ENCODE measurements at regions not wholly inside any gene's neighbourhood (a gene's known extent, or its start where the extent isn't known, plus 50 kb on each side); places are given as distances from the start of the nearest gene placed in this dataset.

- ATAC-seq: no peak
- Histone ChIP-seq H3K4me1 (no peaks in the 10 kb centered on the region), H3K36me3 (replicated peaks in 1 of 2; ENCODE audit: insufficient read depth in 1 of 2, low read depth in 2 of 2) (no peaks in the 10 kb centered on the region), H3K4me3 (no peak overlapping the region), H3K9me3 (no peaks in the 10 kb centered on the region), H3K27me3 (no peaks in the 10 kb centered on the region), H3K27ac (no peak overlapping the region)
- DNase-seq: no peak
- TF ChIP-seq, protein P1, sequence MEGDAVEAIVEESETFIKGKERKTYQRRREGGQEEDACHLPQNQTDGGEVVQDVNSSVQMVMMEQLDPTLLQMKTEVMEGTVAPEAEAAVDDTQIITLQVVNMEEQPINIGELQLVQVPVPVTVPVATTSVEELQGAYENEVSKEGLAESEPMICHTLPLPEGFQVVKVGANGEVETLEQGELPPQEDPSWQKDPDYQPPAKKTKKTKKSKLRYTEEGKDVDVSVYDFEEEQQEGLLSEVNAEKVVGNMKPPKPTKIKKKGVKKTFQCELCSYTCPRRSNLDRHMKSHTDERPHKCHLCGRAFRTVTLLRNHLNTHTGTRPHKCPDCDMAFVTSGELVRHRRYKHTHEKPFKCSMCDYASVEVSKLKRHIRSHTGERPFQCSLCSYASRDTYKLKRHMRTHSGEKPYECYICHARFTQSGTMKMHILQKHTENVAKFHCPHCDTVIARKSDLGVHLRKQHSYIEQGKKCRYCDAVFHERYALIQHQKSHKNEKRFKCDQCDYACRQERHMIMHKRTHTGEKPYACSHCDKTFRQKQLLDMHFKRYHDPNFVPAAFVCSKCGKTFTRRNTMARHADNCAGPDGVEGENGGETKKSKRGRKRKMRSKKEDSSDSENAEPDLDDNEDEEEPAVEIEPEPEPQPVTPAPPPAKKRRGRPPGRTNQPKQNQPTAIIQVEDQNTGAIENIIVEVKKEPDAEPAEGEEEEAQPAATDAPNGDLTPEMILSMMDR (IDR thresholded peaks at IDR 0.05): no peak
- intact Hi-C loops (cut with DNase I): no loop called here
- 34 to 48% methylated on average over 2 of the region's 2 CpGs for WGBS, 2 donors
Measured at GRCh38 chr11:107172996-107173395, 154.7 kb upstream of the GUCY1A2 start.

DNA sequence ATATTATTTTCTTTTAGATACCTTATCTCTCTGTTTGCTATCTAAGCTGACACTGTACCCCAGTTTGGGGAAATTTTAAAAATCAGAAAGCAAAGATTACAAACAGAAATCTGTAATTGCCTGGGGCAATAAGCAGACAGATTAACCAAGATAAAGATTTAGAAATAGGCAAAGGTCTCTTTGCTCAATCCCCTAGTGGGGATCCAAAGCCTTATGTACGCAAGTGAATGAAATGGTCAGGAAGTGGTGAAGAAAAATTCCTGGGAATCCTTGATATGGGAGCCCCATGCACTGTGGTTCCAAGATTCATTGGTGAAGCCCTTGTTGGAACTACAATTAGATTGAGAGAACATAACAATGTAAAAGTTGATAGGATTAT is 139.5 kb upstream of the GUCY1A2 start:
- ATAC-seq (no peak), DNase-seq (no peak)
- Histone ChIP-seq H3K9me3 (no peaks in the 10 kb centered on the region), H3K27ac (no peak overlapping the region), H3K4me3 (no peak overlapping the region), H3K36me3 (replicated peaks in 1 of 2; ENCODE audit: insufficient read depth in 1 of 2, low read depth in 2 of 2) (no peaks in the 10 kb centered on the region), H3K27me3 (no peaks in the 10 kb centered on the region), H3K4me1 (no peaks in the 10 kb centered on the region)
- intact Hi-C loops (cut with DNase I): no loop called here
- TF ChIP-seq, protein P1 (IDR thresholded peaks at IDR 0.05): no peak
- TF ChIP-seq POLR2A (IDR thresholded peaks at IDR 0.05): no peak
- WGBS, 2 donors: 0 to 32% methylated on average over 1 of the region's 1 CpG

GRCh38 chr11:107157146-107157808 is 139.0 kb upstream of the GUCY1A2 start:
- Histone ChIP-seq H3K4me3 (no peak overlapping the region), H3K9me3 (no peaks in the 10 kb centered on the region), H3K27me3 (no peaks in the 10 kb centered on the region), H3K4me1 (no peaks in the 10 kb centered on the region), H3K27ac (no peak overlapping the region), H3K36me3 (replicated peaks in 1 of 2; ENCODE audit: insufficient read depth in 1 of 2, low read depth in 2 of 2) (no peaks in the 10 kb centered on the region)
- intact Hi-C loops (cut with DNase I): no loop called here
- ATAC-seq (no peak), DNase-seq (no peak)
- TF ChIP-seq POLR2A (IDR thresholded peaks at IDR 0.05): no peak
- TF ChIP-seq, protein P1 (IDR thresholded peaks at IDR 0.05): no peak
- 44 to 54% methylated on average over 3 of the region's 3 CpGs for WGBS, 2 donors

- Histone ChIP-seq H3K4me3 (no peak overlapping the region), H3K9me3 (peaks cover 0 to 6% (median 0%) of the 10 kb centered on the region in 3 donors), H3K4me1 (no peaks in the 10 kb centered on the region), H3K27ac (no peak overlapping the region), H3K27me3 (no peaks in the 10 kb centered on the region), H3K36me3 (replicated peaks in 1 of 2; ENCODE audit: insufficient read depth in 1 of 2, low read depth in 2 of 2) (no peaks in the 10 kb centered on the region)
- ATAC-seq (no peak), DNase-seq (no peak)
- intact Hi-C loops (cut with DNase I): no loop called here
- TF ChIP-seq POLR2A (IDR thresholded peaks at IDR 0.05): no peak
- TF ChIP-seq, protein P1 (IDR thresholded peaks at IDR 0.05): no peak
Measured at GRCh38 chr11:107151579-107151978, 133.3 kb upstream of the GUCY1A2 start.

DNA sequence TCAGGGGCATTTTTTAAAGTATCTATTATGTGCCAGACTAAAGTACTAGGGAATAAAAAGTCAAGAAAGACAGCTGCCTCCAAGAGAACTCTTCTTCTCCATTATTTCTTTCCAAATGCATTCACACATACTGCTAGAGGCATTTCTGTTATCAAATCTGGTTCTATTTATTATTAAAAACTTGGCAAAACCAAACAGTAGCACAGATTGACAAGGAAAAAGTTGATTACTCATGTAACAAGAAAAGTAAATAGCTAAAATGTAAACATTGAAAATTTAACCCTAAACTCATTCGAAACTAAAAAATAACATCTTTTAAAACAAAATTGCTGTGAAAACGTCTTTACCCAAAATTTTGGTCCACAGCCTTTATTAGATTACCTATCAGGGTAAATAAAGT is 132.9 kb upstream of the GUCY1A2 start:
- intact Hi-C loops (cut with DNase I): no loop called here
- no peak for TF ChIP-seq POLR2A (IDR thresholded peaks at IDR 0.05)
- TF ChIP-seq, protein P1 (IDR thresholded peaks at IDR 0.05): no peak
- no peaks in the 10 kb centered on the region for H3K27me3 ChIP-seq
- no peaks in the 10 kb centered on the region for H3K36me3 ChIP-seq (replicated peaks in 1 of 2; ENCODE audit: insufficient read depth in 1 of 2, low read depth in 2 of 2)
- no peaks in the 10 kb centered on the region for H3K4me1 ChIP-seq
- no peak overlapping the region for H3K4me3 ChIP-seq
- H3K27ac ChIP-seq: no peak overlapping the region
- ATAC-seq (no peak), DNase-seq (no peak)
- H3K9me3 ChIP-seq: peaks cover 0 to 6% (median 0%) of the 10 kb centered on the region in 3 donors
- 39 to 55% methylated on average over 2 of the region's 2 CpGs for WGBS, 2 donors
